RWPE2 (cell line): ENCODE measurements at regions not wholly inside any gene's neighbourhood (a gene's known extent, or its start where the extent isn't known, plus 50 kb on each side); places are given as distances from the start of the nearest gene placed in this dataset.

Experiments used
- ATAC-seq: fragments of 200-7000 bp; cut with Tn5 transposase; 3 replicates; pipeline ENCODE4 v1.9.1; 2021; ENCODE audit warnings: low read depth
- DNase-seq: peaks from one replicate; pipeline ENCODE4 v3.0.0-alpha.2; 2020; ENCODE audit warnings: low spot score
- H3K27ac ChIP-seq: fragments of 450-650 bp; 2 replicates; pipeline ENCODE4 v1.5.1; 2017; ENCODE audit warnings: mild to moderate bottlenecking; ENCODE audit not compliant: poor library complexity, severe bottlenecking
- H3K27me3 ChIP-seq: fragments of 250-450 bp; sonication (Bioruptor Pico); 2 replicates; pipeline ENCODE4 v1.5.1; 2021; ENCODE audit warnings: mild to moderate bottlenecking, moderate library complexity; ENCODE audit not compliant: insufficient read depth, poor library complexity, severe bottlenecking
- H3K36me3 ChIP-seq: fragments of 250-450 bp; sonication (Bioruptor Pico); 2 replicates; pipeline ENCODE4 v1.5.1; 2020; ENCODE audit warnings: low read depth, mild to moderate bottlenecking, moderate library complexity
- H3K4me1 ChIP-seq: fragments of 250-450 bp; sonication (Bioruptor Pico); 2 replicates; pipeline ENCODE4 v1.5.1; 2021; ENCODE audit warnings: mild to moderate bottlenecking, moderate library complexity; ENCODE audit not compliant: insufficient read depth, poor library complexity, severe bottlenecking
- H3K4me3 ChIP-seq: fragments of 250-450 bp; sonication (Bioruptor Pico); 2 replicates; pipeline ENCODE4 v1.5.1; 2021; ENCODE audit warnings: mild to moderate bottlenecking, moderate library complexity; ENCODE audit not compliant: severe bottlenecking
- H3K9me3 ChIP-seq: fragments of 250-450 bp; sonication (Bioruptor Pico); 2 replicates; pipeline ENCODE4 v1.5.1; 2021; ENCODE audit warnings: mild to moderate bottlenecking, moderate library complexity; ENCODE audit not compliant: severe bottlenecking
- CTCF ChIP-seq: fragments of 450-650 bp; IDR thresholded peaks from one replicate; pipeline ENCODE4 v1.5.1; 2017; ENCODE audit warnings: mild to moderate bottlenecking, moderate library complexity; ENCODE audit not compliant: poor library complexity, severe bottlenecking

GRCh38 chr20:61072398-61072797 lies 179.7 kb upstream of the CDH4 start:
- Histone ChIP-seq H3K36me3 (no peaks in the 10 kb centered on the region), H3K27ac (no peak overlapping the region), H3K4me1 (no peaks in the 10 kb centered on the region), H3K4me3 (no peak overlapping the region), H3K27me3 (peaks cover 96% of the 10 kb centered on the region), H3K9me3 (no peaks in the 10 kb centered on the region)
- no peak for TF ChIP-seq CTCF
- DNase-seq (no peak), ATAC-seq (no peak)

DNA sequence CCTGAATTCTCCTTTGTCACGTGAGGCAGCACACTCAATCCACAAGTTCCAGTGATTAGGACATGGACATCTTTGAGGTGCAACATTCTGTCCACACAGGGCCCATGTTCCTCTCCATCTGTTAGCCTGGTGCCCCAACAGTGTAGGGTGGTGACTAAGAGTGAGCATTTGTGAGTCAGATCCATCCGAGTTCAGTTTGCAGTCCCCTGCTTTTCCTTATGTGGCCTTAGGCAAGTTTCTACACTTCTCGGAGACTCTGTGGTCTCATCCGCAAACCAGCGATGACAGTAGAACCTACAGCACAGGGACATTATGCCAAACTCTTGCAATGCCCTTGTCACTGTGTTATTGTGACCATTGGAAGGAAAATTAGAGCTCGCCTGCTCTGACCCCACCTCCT lies 178.7 kb upstream of the CDH4 start:
- Histone ChIP-seq H3K36me3 (no peaks in the 10 kb centered on the region), H3K4me1 (no peaks in the 10 kb centered on the region), H3K4me3 (no peak overlapping the region), H3K27me3 (peaks cover 96% of the 10 kb centered on the region), H3K9me3 (no peaks in the 10 kb centered on the region), H3K27ac (no peak overlapping the region)
- ATAC-seq (peak; percentile 38; the same call in 1 of the 3 replicates), DNase-seq (no peak)
- TF ChIP-seq CTCF: no peak

GRCh38 chr20:61082720-61083119 lies 169.3 kb upstream of the CDH4 start:
- Histone ChIP-seq H3K9me3 (no peaks in the 10 kb centered on the region), H3K4me1 (no peaks in the 10 kb centered on the region), H3K4me3 (no peak overlapping the region), H3K36me3 (no peaks in the 10 kb centered on the region), H3K27me3 (peaks cover 100% of the 10 kb centered on the region), H3K27ac (no peak overlapping the region)
- no peak for TF ChIP-seq CTCF
- ATAC-seq: no peak
- no peak for DNase-seq

- H3K4me1 ChIP-seq: no peaks in the 10 kb centered on the region
- DNase-seq (no peak), ATAC-seq (no peak)
- no peaks in the 10 kb centered on the region for H3K36me3 ChIP-seq
- no peak for TF ChIP-seq CTCF
- H3K27ac ChIP-seq: no peak overlapping the region
- H3K27me3 ChIP-seq: peaks cover 100% of the 10 kb centered on the region
- no peak overlapping the region for H3K4me3 ChIP-seq
- no peaks in the 10 kb centered on the region for H3K9me3 ChIP-seq
These were observed 168.6 kb upstream of the CDH4 start for GRCh38 chr20:61083431-61083830.

GRCh38 chr20:61086031-61086430 lies 166.0 kb upstream of the CDH4 start:
- no peaks in the 10 kb centered on the region for H3K9me3 ChIP-seq
- no peaks in the 10 kb centered on the region for H3K36me3 ChIP-seq
- H3K4me3 ChIP-seq: no peak overlapping the region
- no peak for DNase-seq
- H3K4me1 ChIP-seq: no peaks in the 10 kb centered on the region
- no peak for ATAC-seq
- H3K27ac ChIP-seq: no peak overlapping the region
- H3K27me3 ChIP-seq: peaks cover 88% of the 10 kb centered on the region
- TF ChIP-seq CTCF: no peak
